ENCODE measurements at regions not wholly inside any gene's neighbourhood (a gene's known extent, or its start where the extent isn't known, plus 50 kb on each side); places are given as distances from the start of the nearest gene placed in this dataset.

GRCh38 chr5:157961176-157961575 is 102.2 kb upstream of the CLINT1 start:
- H3K27me3 Mint-ChIP-seq (ENCODE audit: insufficient read depth, unreplicated experiment): no peaks in the 10 kb centered on the region
- DNase-seq (ENCODE audit: unreplicated experiment): no peak
- peaks cover 5% of the 10 kb centered on the region for H3K4me1 Mint-ChIP-seq (ENCODE audit: insufficient read depth, unreplicated experiment)
- ChIA-PET POLR2A (interaction anchor here (1.0 kb wide), 1 partner anchor 81 kb away, joined by 3 read pairs; no protein-coding TSS in a partner anchor), CTCF (interaction anchor here (0.6 to 4.1 kb wide), 9 partner anchors 10 to 1171 kb away, joined by 3 to 22 read pairs (median 4); no protein-coding TSS in a partner anchor)
- H3K9me3 Mint-ChIP-seq (ENCODE audit: unreplicated experiment): no peaks in the 10 kb centered on the region
- BruUV-seq (replicated peaks): no TSS peak
- H3K36me3 Mint-ChIP-seq (ENCODE audit: insufficient read depth, unreplicated experiment): peaks cover under 1% of the 10 kb centered on the region
- TF ChIP-seq CTCF (IDR thresholded peaks at IDR 0.05; ENCODE audit: unreplicated experiment): no peak
- intact Hi-C loops (cut with micrococcal nuclease): no loop called here
- no peak overlapping the region for H3K27ac Mint-ChIP-seq (ENCODE audit: low read depth, unreplicated experiment)
- H3K4me3 Mint-ChIP-seq (ENCODE audit: unreplicated experiment): no peak overlapping the region

GRCh38 chr5:157959370-157959769 is 100.4 kb upstream of the CLINT1 start:
- no peak for TF ChIP-seq CTCF (IDR thresholded peaks at IDR 0.05; ENCODE audit: unreplicated experiment)
- CTCF ChIA-PET: interaction anchor here (0.6 to 4.1 kb wide), 3 partner anchors 10 to 107 kb away, joined by 3 to 22 read pairs (median 3); no protein-coding TSS in a partner anchor

GRCh38 chr5:157956271-157956885 is 97.4 kb upstream of the CLINT1 start:
- peaks cover 15% of the 10 kb centered on the region for H3K4me1 Mint-ChIP-seq (ENCODE audit: insufficient read depth, unreplicated experiment)
- H3K27ac Mint-ChIP-seq (ENCODE audit: low read depth, unreplicated experiment): no peak overlapping the region
- peaks cover 6% of the 10 kb centered on the region for H3K36me3 Mint-ChIP-seq (ENCODE audit: insufficient read depth, unreplicated experiment)
- ChIA-PET CTCF (interaction anchor here (0.6 to 2.1 kb wide), 10 partner anchors 7 to 219 kb away, joined by 3 to 10 read pairs (median 3); no protein-coding TSS in a partner anchor), POLR2A (interaction anchor here (0.6 to 0.8 kb wide), 3 partner anchors 40 to 51 kb away, joined by 3 read pairs; no protein-coding TSS in a partner anchor)
- H3K4me3 Mint-ChIP-seq (ENCODE audit: unreplicated experiment): no peak overlapping the region
- no peaks in the 10 kb centered on the region for H3K27me3 Mint-ChIP-seq (ENCODE audit: insufficient read depth, unreplicated experiment)
- no TSS peak for BruUV-seq (replicated peaks)
- intact Hi-C loops (cut with micrococcal nuclease): no loop called here
- no peak for TF ChIP-seq CTCF (IDR thresholded peaks at IDR 0.05; ENCODE audit: unreplicated experiment)
- no peak for DNase-seq (ENCODE audit: unreplicated experiment)
- no peaks in the 10 kb centered on the region for H3K9me3 Mint-ChIP-seq (ENCODE audit: unreplicated experiment)

More at GRCh38 chr5:157959370-157959769, 100.4 kb upstream of the CLINT1 start:
- BruUV-seq (replicated peaks): no TSS peak
- Mint-ChIP-seq H3K4me1 (ENCODE audit: insufficient read depth, unreplicated experiment) (peaks cover 15% of the 10 kb centered on the region), H3K9me3 (ENCODE audit: unreplicated experiment) (no peaks in the 10 kb centered on the region), H3K36me3 (ENCODE audit: insufficient read depth, unreplicated experiment) (peaks cover 6% of the 10 kb centered on the region), H3K27me3 (ENCODE audit: insufficient read depth, unreplicated experiment) (no peaks in the 10 kb centered on the region), H3K4me3 (ENCODE audit: unreplicated experiment) (no peak overlapping the region), H3K27ac (ENCODE audit: low read depth, unreplicated experiment) (no peak overlapping the region)
- DNase-seq (ENCODE audit: unreplicated experiment): no peak
- POLR2A ChIA-PET: interaction anchor here (1.9 kb wide), 1 partner anchor 11 kb away, joined by 7 read pairs; no protein-coding TSS in a partner anchor
- intact Hi-C loops (cut with micrococcal nuclease): no loop called here

- no peaks in the 10 kb centered on the region for H3K9me3 Mint-ChIP-seq (ENCODE audit: unreplicated experiment)
- DNase-seq (ENCODE audit: unreplicated experiment): peak; percentile 48
- ChIA-PET CTCF (interaction anchor here (0.6 to 1.8 kb wide), 8 partner anchors 11 to 220 kb away, joined by 3 to 6 read pairs (median 3); no protein-coding TSS in a partner anchor), POLR2A (interaction anchor here (0.8 kb wide), 1 partner anchor 48 kb away, joined by 3 read pairs; no protein-coding TSS in a partner anchor)
- no TSS peak for BruUV-seq (replicated peaks)
- H3K27me3 Mint-ChIP-seq (ENCODE audit: insufficient read depth, unreplicated experiment): no peaks in the 10 kb centered on the region
- H3K27ac Mint-ChIP-seq (ENCODE audit: low read depth, unreplicated experiment): no peak overlapping the region
- no peak for TF ChIP-seq CTCF (IDR thresholded peaks at IDR 0.05; ENCODE audit: unreplicated experiment)
- no peak overlapping the region for H3K4me3 Mint-ChIP-seq (ENCODE audit: unreplicated experiment)
- intact Hi-C loops (cut with micrococcal nuclease): no loop called here
- peaks cover 15% of the 10 kb centered on the region for H3K4me1 Mint-ChIP-seq (ENCODE audit: insufficient read depth, unreplicated experiment)
- H3K36me3 Mint-ChIP-seq (ENCODE audit: insufficient read depth, unreplicated experiment): peaks cover 6% of the 10 kb centered on the region
Observed at GRCh38 chr5:157955541-157956172, 96.7 kb upstream of the CLINT1 start.
